ENCODE measurements at regions not wholly inside any gene's neighbourhood (a gene's known extent, or its start where the extent isn't known, plus 50 kb on each side); places are given as distances from the start of the nearest gene placed in this dataset.

DNA sequence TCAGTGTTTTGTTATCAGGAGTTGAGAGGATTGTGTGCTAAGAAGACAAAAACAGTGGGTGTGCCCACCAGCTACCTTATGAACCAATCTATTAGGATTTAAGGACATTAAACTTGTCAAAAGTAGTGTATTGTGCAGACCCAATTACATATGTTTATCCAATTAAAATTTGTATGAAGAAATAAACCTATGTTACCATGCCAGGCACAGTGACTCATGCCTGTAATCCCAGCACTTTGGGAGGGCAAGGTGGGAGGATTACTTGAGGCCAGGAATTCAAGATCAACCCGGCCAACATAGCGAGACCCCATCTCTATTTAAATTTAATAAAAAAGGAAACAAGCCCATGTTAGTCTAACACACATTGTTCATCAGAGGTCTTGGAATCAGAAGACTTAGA, 162.2 kb downstream of the IRS1 start:
- H3K27me3 ChIP-seq (ENCODE audit: control insufficient read depth, insufficient read depth, low read length) = no peaks in the 10 kb centered on the region
- TF ChIP-seq, protein P1, sequence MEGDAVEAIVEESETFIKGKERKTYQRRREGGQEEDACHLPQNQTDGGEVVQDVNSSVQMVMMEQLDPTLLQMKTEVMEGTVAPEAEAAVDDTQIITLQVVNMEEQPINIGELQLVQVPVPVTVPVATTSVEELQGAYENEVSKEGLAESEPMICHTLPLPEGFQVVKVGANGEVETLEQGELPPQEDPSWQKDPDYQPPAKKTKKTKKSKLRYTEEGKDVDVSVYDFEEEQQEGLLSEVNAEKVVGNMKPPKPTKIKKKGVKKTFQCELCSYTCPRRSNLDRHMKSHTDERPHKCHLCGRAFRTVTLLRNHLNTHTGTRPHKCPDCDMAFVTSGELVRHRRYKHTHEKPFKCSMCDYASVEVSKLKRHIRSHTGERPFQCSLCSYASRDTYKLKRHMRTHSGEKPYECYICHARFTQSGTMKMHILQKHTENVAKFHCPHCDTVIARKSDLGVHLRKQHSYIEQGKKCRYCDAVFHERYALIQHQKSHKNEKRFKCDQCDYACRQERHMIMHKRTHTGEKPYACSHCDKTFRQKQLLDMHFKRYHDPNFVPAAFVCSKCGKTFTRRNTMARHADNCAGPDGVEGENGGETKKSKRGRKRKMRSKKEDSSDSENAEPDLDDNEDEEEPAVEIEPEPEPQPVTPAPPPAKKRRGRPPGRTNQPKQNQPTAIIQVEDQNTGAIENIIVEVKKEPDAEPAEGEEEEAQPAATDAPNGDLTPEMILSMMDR (IDR thresholded peaks at IDR 0.05; ENCODE audit: insufficient read depth, low read length, poor library complexity, severe bottlenecking) = no peak
- no peak overlapping the region for H3K4me3 ChIP-seq (ENCODE audit: low read depth, low read length)
- no peak for DNase-seq (ENCODE audit: low read depth)
- H3K36me3 ChIP-seq (ENCODE audit: control insufficient read depth, insufficient read depth, low read length) = no peaks in the 10 kb centered on the region

DNA sequence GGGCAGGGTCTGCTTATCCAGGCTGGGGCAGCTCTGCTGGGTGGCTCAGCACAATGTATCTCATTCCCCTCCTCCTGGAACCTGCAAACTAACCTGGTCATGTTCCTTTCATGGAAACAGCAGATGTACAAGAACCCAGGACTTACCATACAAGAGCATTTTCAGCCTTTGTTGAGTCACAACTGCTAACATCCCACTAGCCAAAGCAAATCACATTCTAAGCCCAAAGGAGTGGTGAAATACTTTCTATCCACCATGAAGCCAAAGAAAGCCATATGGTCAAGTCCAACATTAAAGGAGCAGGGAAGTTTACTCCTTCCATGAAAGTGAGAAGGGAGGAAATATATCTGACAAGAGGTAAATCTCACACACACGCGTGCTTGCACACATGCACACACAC, 163.0 kb downstream of the IRS1 start:
- DNase-seq (ENCODE audit: low read depth) = no peak
- TF ChIP-seq, protein P1 (IDR thresholded peaks at IDR 0.05; ENCODE audit: insufficient read depth, low read length, poor library complexity, severe bottlenecking) = no peak
- Histone ChIP-seq H3K36me3 (ENCODE audit: control insufficient read depth, insufficient read depth, low read length) (no peaks in the 10 kb centered on the region), H3K4me3 (ENCODE audit: low read depth, low read length) (no peak overlapping the region), H3K27me3 (ENCODE audit: control insufficient read depth, insufficient read depth, low read length) (no peaks in the 10 kb centered on the region)

DNA sequence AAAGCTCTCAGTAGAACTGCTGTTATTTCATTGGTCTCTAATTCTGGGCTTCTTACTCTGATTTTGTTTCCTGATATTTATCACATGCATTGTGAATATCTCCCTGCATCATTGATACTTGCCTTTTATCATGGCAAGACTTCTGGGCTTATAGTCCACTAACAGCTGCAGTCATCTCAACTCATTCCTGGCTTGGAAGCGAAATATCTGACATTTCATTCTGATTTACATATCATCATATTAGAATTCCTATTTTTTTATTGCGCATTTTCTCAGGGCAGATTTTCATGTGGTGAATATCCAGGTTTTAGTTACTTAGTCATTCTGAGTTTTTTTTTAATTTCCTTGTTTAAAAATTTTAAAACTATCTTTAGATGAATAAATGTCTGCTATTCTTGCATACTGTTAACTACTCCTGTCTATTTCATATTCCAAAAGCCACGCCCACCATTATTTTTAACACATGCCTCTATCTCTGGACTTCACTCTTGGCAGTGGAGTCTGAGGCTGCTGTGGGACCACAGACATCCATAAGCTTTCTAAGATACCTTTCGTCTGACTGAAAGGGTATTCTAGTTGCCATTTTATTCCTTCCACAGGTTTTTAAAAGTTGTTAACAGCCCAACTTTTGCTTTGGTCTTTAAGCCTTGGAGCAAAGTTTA, 164.5 kb downstream of the IRS1 start:
- TF ChIP-seq, protein P1 (IDR thresholded peaks at IDR 0.05; ENCODE audit: insufficient read depth, low read length, poor library complexity, severe bottlenecking) = no peak
- no peak for DNase-seq (ENCODE audit: low read depth)
- Histone ChIP-seq H3K4me3 (ENCODE audit: low read depth, low read length) (no peak overlapping the region), H3K36me3 (ENCODE audit: control insufficient read depth, insufficient read depth, low read length) (no peaks in the 10 kb centered on the region), H3K27me3 (ENCODE audit: control insufficient read depth, insufficient read depth, low read length) (no peaks in the 10 kb centered on the region)

DNA sequence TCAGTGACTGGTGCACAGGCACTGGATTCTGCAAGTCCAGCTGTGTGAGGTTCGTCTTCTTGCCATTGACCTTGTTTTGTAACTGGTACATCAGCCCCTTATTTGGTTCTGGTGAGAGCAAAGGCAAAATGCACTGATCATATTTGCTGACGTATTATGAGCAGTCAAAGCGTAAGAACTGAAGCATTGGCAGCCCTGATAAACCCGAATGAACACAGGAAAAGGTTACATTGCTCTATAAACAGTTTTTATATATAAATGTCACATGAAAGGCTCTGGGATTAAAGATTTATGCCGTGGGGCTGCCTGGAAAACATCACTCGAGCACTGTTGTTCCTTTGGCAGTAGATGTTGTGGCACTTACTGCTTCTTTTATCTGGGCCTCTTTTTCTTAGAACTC, 167.9 kb downstream of the IRS1 start:
- no peaks in the 10 kb centered on the region for H3K36me3 ChIP-seq (ENCODE audit: control insufficient read depth, insufficient read depth, low read length)
- H3K4me3 ChIP-seq (ENCODE audit: low read depth, low read length) = no peak overlapping the region
- H3K27me3 ChIP-seq (ENCODE audit: control insufficient read depth, insufficient read depth, low read length) = no peaks in the 10 kb centered on the region
- no peak for DNase-seq (ENCODE audit: low read depth)
- TF ChIP-seq, protein P1 (IDR thresholded peaks at IDR 0.05; ENCODE audit: insufficient read depth, low read length, poor library complexity, severe bottlenecking) = no peak

DNA sequence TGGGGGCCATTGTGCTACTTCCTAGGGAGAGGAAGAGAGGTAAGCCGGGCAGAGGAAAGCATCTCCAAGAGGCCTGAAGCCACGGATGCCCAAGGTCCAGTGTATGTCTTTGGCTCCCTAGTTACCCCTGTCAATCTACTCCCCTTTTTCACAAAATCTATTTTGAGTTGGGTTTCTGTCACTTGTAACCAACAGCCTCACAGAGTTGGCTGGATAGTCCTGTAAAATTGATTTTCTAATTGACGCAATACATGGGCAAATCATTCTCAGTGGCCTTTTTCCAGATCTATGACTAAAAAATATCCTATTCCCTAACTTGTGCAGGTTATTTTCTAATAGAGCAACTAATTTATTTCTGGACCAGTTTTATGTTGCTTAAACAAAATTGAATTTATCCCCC, 168.4 kb downstream of the IRS1 start:
- DNase-seq (ENCODE audit: low read depth) = no peak
- no peaks in the 10 kb centered on the region for H3K36me3 ChIP-seq (ENCODE audit: control insufficient read depth, insufficient read depth, low read length)
- no peaks in the 10 kb centered on the region for H3K27me3 ChIP-seq (ENCODE audit: control insufficient read depth, insufficient read depth, low read length)
- TF ChIP-seq, protein P1 (IDR thresholded peaks at IDR 0.05; ENCODE audit: insufficient read depth, low read length, poor library complexity, severe bottlenecking) = no peak
- H3K4me3 ChIP-seq (ENCODE audit: low read depth, low read length) = no peak overlapping the region

DNA sequence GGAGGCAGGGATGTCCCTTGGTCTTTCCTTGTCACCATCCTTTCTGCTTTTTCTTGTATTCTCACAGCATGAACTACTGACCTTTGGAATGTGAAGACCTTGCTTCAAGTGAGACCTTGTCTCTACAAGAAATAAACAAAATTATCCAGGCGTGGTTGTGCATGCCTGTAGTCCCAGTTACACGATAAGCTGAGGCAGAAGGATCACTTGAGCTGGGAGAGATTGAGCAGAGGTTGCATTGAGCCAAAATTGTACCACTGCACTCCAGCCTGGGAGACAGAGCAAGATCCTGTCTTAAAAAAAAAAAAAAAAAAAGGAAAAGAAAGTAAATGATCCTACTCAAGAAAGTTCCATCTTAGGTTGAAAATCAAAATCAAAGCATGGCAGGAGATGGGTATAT, 173.7 kb downstream of the IRS1 start:
- TF ChIP-seq, protein P1 (IDR thresholded peaks at IDR 0.05; ENCODE audit: insufficient read depth, low read length, poor library complexity, severe bottlenecking) = no peak
- no peak for DNase-seq (ENCODE audit: low read depth)
- Histone ChIP-seq H3K36me3 (ENCODE audit: control insufficient read depth, insufficient read depth, low read length) (no peaks in the 10 kb centered on the region), H3K4me3 (ENCODE audit: low read depth, low read length) (no peak overlapping the region), H3K27me3 (ENCODE audit: control insufficient read depth, insufficient read depth, low read length) (no peaks in the 10 kb centered on the region)

Measured in kidney epithelial cell (primary cell).